Parathyroid adenoma (tissue), 2 donors: ENCODE measurements at regions not wholly inside any gene's neighbourhood (a gene's known extent, or its start where the extent isn't known, plus 50 kb on each side); places are given as distances from the start of the nearest gene placed in this dataset.

ENCODE experiments used
- H2AFZ ChIP-seq: fragments of 300-600 bp; sonication (generic); one replicate; pipeline ENCODE4 v1.7.0; 2017; ENCODE audit warnings: antibody characterized with exemption, mild to moderate bottlenecking
- H3K27ac ChIP-seq: fragments of 300-600 bp; sonication (generic); one replicate; pipeline ENCODE4 v1.7.0; 2017
- H3K27me3 ChIP-seq: fragments of 300-600 bp; sonication (generic); one replicate; pipeline ENCODE4 v1.7.0; 2017; ENCODE audit warnings: low read length; ENCODE audit not compliant: control insufficient read depth, insufficient read depth
- H3K36me3 ChIP-seq: fragments of 300-600 bp; sonication (generic); one replicate; pipeline ENCODE4 v1.7.0; 2017; ENCODE audit warnings: low read length; ENCODE audit not compliant: control insufficient read depth, insufficient read depth
- H3K4me1 ChIP-seq: fragments of 300-600 bp; sonication (generic); one replicate; pipeline ENCODE4 v1.7.0; 2017; ENCODE audit warnings: control low read depth
- H3K4me2 ChIP-seq: fragments of 300-600 bp; sonication (generic); one replicate; pipeline ENCODE4 v1.7.0; 2017; ENCODE audit warnings: low read length
- H3K4me3 ChIP-seq: fragments of 300-600 bp; sonication (generic); one replicate; pipeline ENCODE4 v1.7.0; 2017; ENCODE audit warnings: low read depth, low read length
- H3K79me2 ChIP-seq: fragments of 300-600 bp; sonication (generic); one replicate; pipeline ENCODE4 v1.7.0; 2017; ENCODE audit warnings: control low read depth
- H3K9ac ChIP-seq: fragments of 300-600 bp; sonication (generic); one replicate; pipeline ENCODE4 v1.7.0; 2017; ENCODE audit warnings: mild to moderate bottlenecking
- H3K9me3 ChIP-seq: fragments of 300-600 bp; sonication (generic); one replicate; pipeline ENCODE4 v1.7.0; 2017; ENCODE audit warnings: low read length; ENCODE audit not compliant: control insufficient read depth
- TF ChIP-seq, protein P1 (sequence below): fragments of 300-600 bp; sonication (generic); IDR thresholded peaks from one replicate; pipeline ENCODE4 v1.7.0; 2017; ENCODE audit warnings: antibody characterized with exemption, mild to moderate bottlenecking
- donor health status: primary hyperparathyroidism.

- H3K36me3 ChIP-seq, result no peaks in the 10 kb centered on the region
- no peak overlapping the region for H3K9ac ChIP-seq
- H3K9me3 ChIP-seq, result no peaks in the 10 kb centered on the region
- H3K4me3 ChIP-seq, result no peak overlapping the region
- no peak overlapping the region for H3K27ac ChIP-seq
- H3K4me1 ChIP-seq, result no peaks in the 10 kb centered on the region
- no peaks in the 10 kb centered on the region for H3K27me3 ChIP-seq
- H3K79me2 ChIP-seq, result no peaks in the 10 kb centered on the region
- no peak overlapping the region for H3K4me2 ChIP-seq
- no peak overlapping the region for H2AFZ ChIP-seq
- TF ChIP-seq, protein P1, sequence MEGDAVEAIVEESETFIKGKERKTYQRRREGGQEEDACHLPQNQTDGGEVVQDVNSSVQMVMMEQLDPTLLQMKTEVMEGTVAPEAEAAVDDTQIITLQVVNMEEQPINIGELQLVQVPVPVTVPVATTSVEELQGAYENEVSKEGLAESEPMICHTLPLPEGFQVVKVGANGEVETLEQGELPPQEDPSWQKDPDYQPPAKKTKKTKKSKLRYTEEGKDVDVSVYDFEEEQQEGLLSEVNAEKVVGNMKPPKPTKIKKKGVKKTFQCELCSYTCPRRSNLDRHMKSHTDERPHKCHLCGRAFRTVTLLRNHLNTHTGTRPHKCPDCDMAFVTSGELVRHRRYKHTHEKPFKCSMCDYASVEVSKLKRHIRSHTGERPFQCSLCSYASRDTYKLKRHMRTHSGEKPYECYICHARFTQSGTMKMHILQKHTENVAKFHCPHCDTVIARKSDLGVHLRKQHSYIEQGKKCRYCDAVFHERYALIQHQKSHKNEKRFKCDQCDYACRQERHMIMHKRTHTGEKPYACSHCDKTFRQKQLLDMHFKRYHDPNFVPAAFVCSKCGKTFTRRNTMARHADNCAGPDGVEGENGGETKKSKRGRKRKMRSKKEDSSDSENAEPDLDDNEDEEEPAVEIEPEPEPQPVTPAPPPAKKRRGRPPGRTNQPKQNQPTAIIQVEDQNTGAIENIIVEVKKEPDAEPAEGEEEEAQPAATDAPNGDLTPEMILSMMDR, result no peak
These were observed 73.8 kb upstream of the OSBPL8 start for GRCh38 chr12:76633415-76633814.

- no peaks in the 10 kb centered on the region for H3K4me1 ChIP-seq
These were observed 74.6 kb upstream of the OSBPL8 start for GRCh38 chr12:76634133-76634532.

GRCh38 chr12:76636121-76636692 is 76.6 kb upstream of the OSBPL8 start:
- Histone ChIP-seq H3K27me3 (no peaks in the 10 kb centered on the region), H3K36me3 (no peaks in the 10 kb centered on the region), H3K79me2 (no peaks in the 10 kb centered on the region), H3K27ac (no peak overlapping the region), H3K9me3 (no peaks in the 10 kb centered on the region), H3K4me3 (no peak overlapping the region), H3K4me2 (no peak overlapping the region), H3K4me1 (no peaks in the 10 kb centered on the region), H2AFZ (no peak overlapping the region), H3K9ac (no peak overlapping the region)
- TF ChIP-seq, protein P1, result no peak

More at GRCh38 chr12:76634133-76634532, 74.6 kb upstream of the OSBPL8 start:
- Histone ChIP-seq H3K79me2 (no peaks in the 10 kb centered on the region), H3K27me3 (no peaks in the 10 kb centered on the region), H3K4me3 (no peak overlapping the region), H2AFZ (no peak overlapping the region), H3K4me2 (no peak overlapping the region), H3K9me3 (no peaks in the 10 kb centered on the region), H3K9ac (no peak overlapping the region), H3K36me3 (no peaks in the 10 kb centered on the region), H3K27ac (no peak overlapping the region)
- TF ChIP-seq, protein P1, result no peak

DNA sequence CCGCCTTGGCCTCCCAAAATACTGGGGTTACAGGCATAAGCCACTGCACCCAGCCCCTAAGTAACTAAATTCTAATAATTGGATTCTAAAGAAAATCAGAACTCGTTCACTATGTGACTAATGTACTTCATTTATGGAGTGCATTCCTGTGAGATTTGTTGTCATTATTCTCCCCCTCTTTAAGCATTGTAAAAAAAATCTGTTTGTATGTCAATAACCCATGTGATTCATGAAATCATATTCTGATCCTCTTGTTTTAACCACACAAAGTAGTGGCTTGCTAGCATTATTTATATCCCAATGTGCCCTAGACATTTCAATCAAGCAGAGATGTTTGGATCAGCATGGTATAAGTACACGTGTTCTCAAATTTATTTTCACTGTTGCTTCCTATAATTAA is 78.2 kb upstream of the OSBPL8 start:
- Histone ChIP-seq H3K36me3 (no peaks in the 10 kb centered on the region), H3K9ac (no peak overlapping the region), H3K27me3 (no peaks in the 10 kb centered on the region), H3K4me1 (no peaks in the 10 kb centered on the region), H3K79me2 (no peaks in the 10 kb centered on the region), H3K4me2 (no peak overlapping the region), H3K9me3 (no peaks in the 10 kb centered on the region), H2AFZ (no peak overlapping the region), H3K4me3 (no peak overlapping the region), H3K27ac (no peak overlapping the region)
- TF ChIP-seq, protein P1, result no peak

DNA sequence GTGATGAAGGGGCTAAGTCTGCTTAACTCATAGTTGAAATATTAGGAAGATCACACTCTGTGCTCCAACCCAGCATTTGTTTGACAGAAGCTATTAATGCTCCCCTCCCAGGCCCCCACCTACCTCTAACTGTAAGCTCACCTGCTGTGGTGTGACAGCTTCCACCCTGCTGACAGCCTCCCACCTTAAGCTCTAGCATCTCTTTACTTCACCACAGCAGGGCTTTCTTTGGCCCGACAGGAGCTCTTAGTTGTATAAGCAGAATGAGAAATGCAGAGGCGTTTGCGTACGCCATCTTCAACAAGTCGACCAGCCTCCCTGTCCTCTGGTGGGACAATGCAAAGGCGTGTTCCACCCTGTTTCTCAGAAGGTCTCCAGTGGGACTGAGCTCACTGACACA is 80.1 kb upstream of the OSBPL8 start:
- Histone ChIP-seq H2AFZ (no peak overlapping the region), H3K4me1 (no peaks in the 10 kb centered on the region), H3K79me2 (no peaks in the 10 kb centered on the region), H3K9me3 (no peaks in the 10 kb centered on the region), H3K4me3 (no peak overlapping the region), H3K36me3 (no peaks in the 10 kb centered on the region), H3K27me3 (no peaks in the 10 kb centered on the region), H3K9ac (no peak overlapping the region), H3K27ac (no peak overlapping the region), H3K4me2 (no peak overlapping the region)
- TF ChIP-seq, protein P1, result no peak
